ENCODE measurements at regions not wholly inside any gene's neighbourhood (a gene's known extent, or its start where the extent isn't known, plus 50 kb on each side); places are given as distances from the start of the nearest gene placed in this dataset.

- TF ChIP-seq EZH2 (IDR thresholded peaks at IDR 0.05; ENCODE audit: low read length, missing control alignments): no peak
- TF ChIP-seq CTCF (conservative IDR thresholded peaks at IDR 0.05 in 1 of 2, IDR thresholded peaks at IDR 0.05 in 1 of 2; ENCODE audit: low read depth in 1 of 2, low read length in 2 of 2): no peak
Observed at GRCh38 chr1:67590329-67590728, 94.7 kb upstream of the GADD45A start.

Measured in fibroblast of lung (primary cell).